ENCODE measurements at regions not wholly inside any gene's neighbourhood (a gene's known extent, or its start where the extent isn't known, plus 50 kb on each side); places are given as distances from the start of the nearest gene placed in this dataset.

- DNase-seq (ENCODE audit: low read depth): no peak
- no peak overlapping the region for H3K4me3 ChIP-seq (ENCODE audit: low read depth, low read length)
- no peak for TF ChIP-seq CTCF (IDR thresholded peaks at IDR 0.05; ENCODE audit: control insufficient read depth, extremely low read depth, insufficient read depth)
Observed at GRCh38 chr16:48972236-48972635, 309.4 kb downstream of the CBLN1 start.

- DNase-seq (ENCODE audit: low read depth): no peak
- TF ChIP-seq CTCF (IDR thresholded peaks at IDR 0.05; ENCODE audit: control insufficient read depth, extremely low read depth, insufficient read depth): no peak
- H3K4me3 ChIP-seq (ENCODE audit: low read depth, low read length): no peak overlapping the region
Observed at GRCh38 chr16:48971571-48972077, 310.0 kb downstream of the CBLN1 start.

GRCh38 chr16:48970216-48970615 is 311.4 kb downstream of the CBLN1 start:
- TF ChIP-seq CTCF (IDR thresholded peaks at IDR 0.05; ENCODE audit: control insufficient read depth, extremely low read depth, insufficient read depth): no peak
- no peak for DNase-seq (ENCODE audit: low read depth)

GRCh38 chr16:48969611-48970010 is 312.0 kb downstream of the CBLN1 start:
- H3K4me3 ChIP-seq (ENCODE audit: low read depth, low read length): no peak overlapping the region
- TF ChIP-seq CTCF (IDR thresholded peaks at IDR 0.05; ENCODE audit: control insufficient read depth, extremely low read depth, insufficient read depth): no peak
- DNase-seq (ENCODE audit: low read depth): no peak

More at GRCh38 chr16:48970216-48970615, 311.4 kb downstream of the CBLN1 start:
- H3K4me3 ChIP-seq (ENCODE audit: low read depth, low read length): no peak overlapping the region

- no peak overlapping the region for H3K4me3 ChIP-seq (ENCODE audit: low read depth, low read length)
- TF ChIP-seq CTCF (IDR thresholded peaks at IDR 0.05; ENCODE audit: control insufficient read depth, extremely low read depth, insufficient read depth): no peak
- DNase-seq (ENCODE audit: low read depth): no peak
Observed at GRCh38 chr16:48965386-48965785, 316.3 kb downstream of the CBLN1 start.

- no peak for DNase-seq (ENCODE audit: low read depth)
- H3K4me3 ChIP-seq (ENCODE audit: low read depth, low read length): no peak overlapping the region
- no peak for TF ChIP-seq CTCF (IDR thresholded peaks at IDR 0.05; ENCODE audit: control insufficient read depth, extremely low read depth, insufficient read depth)
Observed at GRCh38 chr16:48963901-48964615, 317.6 kb downstream of the CBLN1 start.

- H3K4me3 ChIP-seq (ENCODE audit: low read depth, low read length): no peak overlapping the region
- DNase-seq (ENCODE audit: low read depth): no peak
- TF ChIP-seq CTCF (IDR thresholded peaks at IDR 0.05; ENCODE audit: control insufficient read depth, extremely low read depth, insufficient read depth): no peak
Observed at GRCh38 chr16:48963306-48963705, 318.3 kb downstream of the CBLN1 start.
